K562 (cell line): ENCODE measurements at regions not wholly inside any gene's neighbourhood (a gene's known extent, or its start where the extent isn't known, plus 50 kb on each side); places are given as distances from the start of the nearest gene placed in this dataset.

Source experiments
- ATAC-seq: fragments of 200-7000 bp; cut with Tn5 transposase; 3 replicates; pipeline ENCODE4 v1.9.1; 2020; ENCODE audit warnings: moderate library complexity
- BruUV-seq: library from RNA; stranded (reverse); fragments of 400-500 nt; replicated peaks from 2 replicates; lab custom pipeline; 2021; lab: Mats Ljungman, UMichigan
- CTCF ChIA-PET: fragments of 300-600 bp; formaldehyde crosslinking; extraction: SDS; loops from one replicate; lab custom pipeline; 2021; ENCODE audit warnings: low intra/inter-chr PET ratio; lab: Yijun Ruan, JAX
- POLR2A ChIA-PET: fragments of 300-600, 350-650 bp; sonication (Branson Sonifier 250); formaldehyde crosslinking; extraction: SDS; loops from one replicate; lab custom pipeline; 2021; ENCODE audit warnings: antibody characterized with exemption, inconsistent platforms; lab: Yijun Ruan, JAX
- DNase-seq, 4 experiments: peaks; one replicate each; pipeline versions ENCODE4 v3.0.0 to v3.0.0-alpha.2; 2011 to 2018; ENCODE audit warnings: low spot score in 3 of 4, mixed read lengths in 3 of 4; ENCODE audit errors: extremely low read depth in 1 of 4
- FAIRE-seq: peaks from 2 replicates; lab custom pipeline; 2011; peaks lifted over from hg19 to GRCh38; lab: Jason Lieb, UNC
- H2AFZ ChIP-seq: 2 replicates; pipeline ENCODE4 v1.6.0; 2011; ENCODE audit warnings: low read depth, low read length, control low read depth, inconsistent platforms
- H3K27ac ChIP-seq: fragments of 200-600 bp; 3 replicates; pipeline ENCODE4 v1.8.0; 2011; ENCODE audit warnings: low read depth, mild to moderate bottlenecking, control low read depth, inconsistent platforms, low read length, moderate library complexity, mixed read lengths; ENCODE audit errors: extremely low read depth
- H3K27me3 ChIP-seq, 2 experiments: fragments of 300-600 bp in 1 of 2; 2 replicates in 1 of 2; 3 replicates in 1 of 2; pipeline versions ENCODE4 v1.6.0 to v1.8.0; 2011; ENCODE audit warnings: inconsistent platforms in 2 of 2, low read length in 2 of 2, mild to moderate bottlenecking in 1 of 2, mixed read lengths in 1 of 2, moderate library complexity in 1 of 2; ENCODE audit not compliant: control insufficient read depth in 2 of 2, insufficient read depth in 2 of 2
- H3K36me3 ChIP-seq: fragments of 300-600 bp; 3 replicates; pipeline ENCODE4 v1.8.0; 2011; ENCODE audit warnings: mild to moderate bottlenecking, low read length, inconsistent platforms; ENCODE audit not compliant: control insufficient read depth, insufficient read depth
- H3K4me1 ChIP-seq, 2 experiments: fragments of 200-600 bp in 1 of 2; replicated peaks in 1 of 2; 2 replicates in 1 of 2; 3 replicates in 1 of 2; pipeline versions ENCODE4 v1.5.1 to v1.8.0; 2011; ENCODE audit warnings: inconsistent platforms in 2 of 2, low read length in 2 of 2, mild to moderate bottlenecking in 1 of 2, mixed read lengths in 1 of 2, moderate library complexity in 1 of 2; ENCODE audit not compliant: control insufficient read depth in 2 of 2, insufficient read depth in 2 of 2
- H3K4me2 ChIP-seq: 2 replicates; pipeline ENCODE4 v1.6.1; 2011; ENCODE audit warnings: low read length, control low read depth, inconsistent platforms, mixed read lengths; ENCODE audit not compliant: insufficient read depth
- H3K4me3 ChIP-seq: fragments of 200-600 bp; sonication (generic), shearing (Covaris generic); 2 replicates; pipeline ENCODE4 v1.5.1; 2016; ENCODE audit warnings: control low read depth, inconsistent platforms
- H3K79me2 ChIP-seq: fragments of 200-600 bp; 3 replicates; pipeline ENCODE4 v1.8.0; 2011; ENCODE audit warnings: low read length, inconsistent platforms; ENCODE audit not compliant: control insufficient read depth, insufficient read depth
- H3K9ac ChIP-seq, 2 experiments: 2 replicates each; pipeline versions ENCODE4 v1.6.0 to v1.6.1; 2011; ENCODE audit warnings: low read depth in 2 of 2, low read length in 2 of 2, control low read depth in 1 of 2, inconsistent platforms in 1 of 2, mild to moderate bottlenecking in 1 of 2, mixed read lengths in 1 of 2; ENCODE audit not compliant: insufficient read depth in 1 of 2
- H3K9me1 ChIP-seq: one replicate; pipeline ENCODE4 v1.6.0; 2011; ENCODE audit warnings: inconsistent platforms, mild to moderate bottlenecking, low read length, moderate library complexity; ENCODE audit not compliant: control insufficient read depth, insufficient read depth
- H3K9me3 ChIP-seq: replicated peaks from 2 replicates; pipeline ENCODE4 v1.5.1; 2011; ENCODE audit warnings: low read depth, low read length, inconsistent platforms; ENCODE audit not compliant: control insufficient read depth, insufficient read depth
- H4K20me1 ChIP-seq: replicated peaks from 2 replicates; pipeline ENCODE4 v1.6.1; 2011; ENCODE audit warnings: low read length, inconsistent platforms, mixed read lengths; ENCODE audit not compliant: control insufficient read depth, insufficient read depth
- CCNT2 ChIP-seq: IDR thresholded peaks from 2 replicates; pipeline ENCODE4 v1.6.1; 2011; ENCODE audit warnings: borderline replicate concordance, low read depth, mild to moderate bottlenecking, moderate library complexity, mixed read lengths, low read length; ENCODE audit not compliant: insufficient read length; ENCODE audit errors: extremely low read depth
- CGGBP1 ChIP-seq: fragments of 250-450 bp; sonication (Bioruptor Pico); IDR thresholded peaks from 2 replicates; pipeline ENCODE4 v1.9.0; 2021; ENCODE audit warnings: mild to moderate bottlenecking
- CREB5 ChIP-seq: fragments of 250-450 bp; sonication (Bioruptor Pico); IDR thresholded peaks from 2 replicates; pipeline ENCODE4 v1.5.0; 2020; ENCODE audit warnings: mild to moderate bottlenecking
- ELF1 ChIP-seq: fragments of 200-800 bp; sonication (Bioruptor generic); IDR thresholded peaks from 2 replicates; pipeline ENCODE4 v1.6.1; 2016; ENCODE audit warnings: missing genetic modification characterization, missing compliant biosample characterization
- HDAC3 ChIP-seq: fragments of 450-650 bp; IDR thresholded peaks from 2 replicates; pipeline ENCODE4 v1.6.1; 2018; ENCODE audit warnings: borderline replicate concordance, mild to moderate bottlenecking, moderate library complexity; ENCODE audit not compliant: partially characterized antibody
- JUNB ChIP-seq: fragments of 450-650 bp; formaldehyde crosslinking; conservative IDR thresholded peaks from 2 replicates; pipeline ENCODE4 v1.4.0; 2020; ENCODE audit warnings: mild to moderate bottlenecking
- KDM4B ChIP-seq, 2 experiments: fragments of 450-650 bp in 1 of 2; sonication (generic) in 1 of 2; IDR thresholded peaks; 2 replicates each; pipeline ENCODE4 v1.6.1; 2016 to 2017; ENCODE audit warnings: borderline replicate concordance in 2 of 2, antibody characterized with exemption in 1 of 2, low read depth in 1 of 2, mild to moderate bottlenecking in 1 of 2
- NR3C1 ChIP-seq: sonication (generic); formaldehyde crosslinking; IDR thresholded peaks from 2 replicates; pipeline ENCODE4 v1.8.1; 2022; ENCODE audit warnings: missing genetic modification reagents
- NUFIP1 ChIP-seq: fragments of 450-650 bp; IDR thresholded peaks from 2 replicates; pipeline ENCODE4 v1.6.1; 2018; ENCODE audit not compliant: partially characterized antibody
- OTX1 ChIP-seq: fragments of 450-650 bp; formaldehyde crosslinking; IDR thresholded peaks from 2 replicates; pipeline ENCODE4 v1.4.0; 2022; ENCODE audit warnings: mild to moderate bottlenecking
- PRMT5 ChIP-seq: sonication (generic); formaldehyde crosslinking; IDR thresholded peaks from 2 replicates; pipeline ENCODE4 v1.5.0; 2020; ENCODE audit warnings: missing genetic modification reagents
- RBM34 ChIP-seq: fragments of 200-400 bp; formaldehyde crosslinking; IDR thresholded peaks from 2 replicates; pipeline ENCODE4 v1.6.1; 2018; ENCODE audit warnings: low read length, borderline replicate concordance; ENCODE audit not compliant: insufficient read depth
- RCOR1 ChIP-seq, 2 experiments: IDR thresholded peaks; 2 replicates each; pipeline ENCODE4 v1.6.1; 2012; ENCODE audit warnings: low read depth in 2 of 2, low read length in 2 of 2, borderline replicate concordance in 1 of 2, improper control_type of control experiment in 1 of 2
- RFX5 ChIP-seq: IDR thresholded peaks from 2 replicates; pipeline ENCODE4 v1.6.1; 2011; ENCODE audit warnings: low read depth, mild to moderate bottlenecking, improper control_type of control experiment, low read length
- SRSF3 ChIP-seq: fragments of 200-400 bp; formaldehyde crosslinking; IDR thresholded peaks from 2 replicates; pipeline ENCODE4 v1.6.1; 2016; ENCODE audit warnings: mild to moderate bottlenecking, low read length, moderate library complexity; ENCODE audit not compliant: insufficient read depth
- ZBTB5 ChIP-seq: fragments of 450-650 bp; IDR thresholded peaks from 2 replicates; pipeline ENCODE4 v1.6.1; 2017; ENCODE audit warnings: antibody characterized with exemption
- ZC3H11A ChIP-seq: IDR thresholded peaks from 2 replicates; pipeline ENCODE4 v1.6.1; 2012; ENCODE audit warnings: low read depth, low read length, improper control_type of control experiment
- ZNF274 ChIP-seq: IDR thresholded peaks from 2 replicates; pipeline ENCODE4 v1.6.1; 2011; ENCODE audit warnings: low read depth, mild to moderate bottlenecking, low read length, moderate library complexity, borderline replicate concordance
- ZNF311 ChIP-seq: fragments of 250-450 bp; sonication (Bioruptor Pico); IDR thresholded peaks from 2 replicates; pipeline ENCODE4 v1.4.0; 2020; ENCODE audit warnings: mild to moderate bottlenecking, moderate library complexity
- in situ Hi-C: fragments of 300-500 bp; cut with MboI; formaldehyde crosslinking; loops from 4 replicates; pipeline ENCODE4 v1.15.0; 2018; ENCODE audit warnings: inconsistent platforms, mixed read lengths
- intact Hi-C: fragments of 100-400 bp; cut with micrococcal nuclease; formaldehyde crosslinking; loops from 2 replicates; pipeline ENCODE4 v1.14.2; 2022

DNA sequence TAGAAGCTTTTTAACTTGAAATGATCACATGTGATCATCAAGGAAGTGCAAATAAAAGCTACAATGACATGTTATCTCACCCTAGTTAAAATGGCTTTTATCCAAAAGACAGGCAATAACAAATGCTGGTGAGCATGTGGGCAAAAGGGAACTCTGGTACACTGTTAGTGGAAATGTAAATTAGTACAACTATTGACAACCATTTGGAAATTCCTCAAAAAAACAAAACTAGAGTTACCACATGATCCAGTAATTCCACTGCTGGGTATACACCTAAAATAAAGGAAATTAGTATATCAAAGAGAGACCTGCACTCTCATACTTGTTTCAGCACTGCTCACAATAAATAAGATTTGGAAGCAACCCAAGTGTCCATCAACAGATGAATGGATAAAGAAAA lies 108.7 kb downstream of the HTR1B start (continued):
- TF ChIP-seq RBM34 (no peak), RFX5 (no peak)
- TF ChIP-seq, all 486 proteins: peak for 0

DNA sequence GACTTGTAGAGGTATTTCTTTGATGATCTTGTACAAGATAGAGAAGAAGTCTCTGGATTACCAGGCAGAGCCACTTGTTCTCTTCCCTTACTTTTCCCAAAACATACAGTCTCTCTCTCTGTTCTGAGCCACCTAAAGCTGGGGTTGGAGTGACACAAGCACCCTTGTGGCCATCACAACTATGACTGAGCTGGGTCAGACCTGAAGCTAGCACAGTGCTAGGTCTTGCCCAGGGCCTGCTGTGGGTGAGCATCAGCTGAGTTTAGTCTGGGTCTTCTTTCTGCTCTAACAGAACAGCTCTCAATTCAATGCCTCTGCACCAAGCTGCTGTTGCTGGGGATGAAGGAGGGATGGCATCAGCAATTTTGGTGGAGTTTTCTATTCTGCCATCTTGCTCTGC lies 110.2 kb downstream of the HTR1B start:
- no peak overlapping the region for H3K4me2 ChIP-seq
- H3K36me3 ChIP-seq: no peaks in the 10 kb centered on the region
- no peak for FAIRE-seq
- intact Hi-C loops (no loop called here), in situ Hi-C loops (no loop called here)
- no peaks in the 10 kb centered on the region for H3K79me2 ChIP-seq
- ATAC-seq: no peak
- CTCF ChIA-PET: no interaction called here
- H3K27me3 ChIP-seq: no peaks in the 10 kb centered on the region
- no peak overlapping the region for H3K9ac ChIP-seq
- H3K4me1 ChIP-seq: no peaks in the 10 kb centered on the region
- no peak for DNase-seq
- no peaks in the 10 kb centered on the region for H4K20me1 ChIP-seq
- no peak overlapping the region for H3K4me3 ChIP-seq
- no peak overlapping the region for H3K27ac ChIP-seq
- POLR2A ChIA-PET: no interaction called here
- BruUV-seq: no TSS peak
- no peaks in the 10 kb centered on the region for H3K9me1 ChIP-seq
- H2AFZ ChIP-seq: no peak overlapping the region
- H3K9me3 ChIP-seq: no peaks in the 10 kb centered on the region
- TF ChIP-seq RCOR1 (IDR thresholded peaks at IDR 0.05; ENCODE audit: borderline replicate concordance in 1 of 2, low read depth in 2 of 2, low read length in 2 of 2) (no peak), ZNF274 (no peak), ZNF311 (no peak), JUNB (no peak), NR3C1 (CRISPR knock-in tag) (no peak), ZC3H11A (no peak), KDM4B (IDR thresholded peaks at IDR 0.05; ENCODE audit: borderline replicate concordance in 2 of 2, low read depth in 1 of 2) (no peak), CREB5 (no peak), SRSF3 (no peak), CCNT2 (no peak), NUFIP1 (no peak), CGGBP1 (CRISPR knock-in tag) (no peak), PRMT5 (CRISPR knock-in tag) (no peak), ELF1 (no peak), OTX1 (CRISPR knock-in tag) (no peak), ZBTB5 (no peak), HDAC3 (no peak)
